Peyer's patch (tissue), 4 donors: ENCODE measurements at regions not wholly inside any gene's neighbourhood (a gene's known extent, or its start where the extent isn't known, plus 50 kb on each side); places are given as distances from the start of the nearest gene placed in this dataset.

Experiments used
- DNase-seq, 3 donors: peaks; one replicate each; pipeline ENCODE4 v3.0.0-alpha.2; 2017 to 2019
- H3K27ac ChIP-seq, 4 donors: fragments of 200-600 bp; sonication (generic); one replicate each; pipeline ENCODE4 v1.5.1; 2016 to 2019
- H3K27me3 ChIP-seq, 2 donors: fragments of 200-600 bp; sonication (generic); one replicate each; pipeline ENCODE4 v1.5.1; 2019
- H3K36me3 ChIP-seq, 3 donors: fragments of 200-600 bp; sonication (generic); one replicate each; pipeline ENCODE4 v1.5.1; 2016 to 2019
- H3K4me1 ChIP-seq, 4 donors: fragments of 200-600 bp; sonication (generic); one replicate each; pipeline ENCODE4 v1.5.1; 2016 to 2019
- H3K4me3 ChIP-seq, 4 donors: fragments of 200-600 bp; sonication (generic); 1 replicate in 3 of 4; 2 replicates in 1 of 4; pipeline ENCODE4 v1.5.1; 2016 to 2019; ENCODE audit warnings: mild to moderate bottlenecking in 1 of 4
- H3K9me3 ChIP-seq, 4 donors: fragments of 200-600 bp; sonication (generic); one replicate each; pipeline ENCODE4 v1.5.1; 2016 to 2019; ENCODE audit warnings: mild to moderate bottlenecking in 1 of 4
- CTCF ChIP-seq, 6 experiments: fragments of 450-650 bp in 4 of 6; fragments of 200-600 bp in 2 of 6; sonication (generic) in 1 of 6; IDR thresholded peaks; one replicate each; pipeline ENCODE4 v1.5.1; 2017 to 2019; ENCODE audit warnings: antibody characterized with exemption in 6 of 6, mild to moderate bottlenecking in 3 of 6, moderate library complexity in 1 of 6
- POLR2A ChIP-seq, 2 donors: fragments of 450-650 bp; IDR thresholded peaks; one replicate each; pipeline ENCODE4 v1.5.1; 2017; ENCODE audit warnings: antibody characterized with exemption in 2 of 2, mild to moderate bottlenecking in 2 of 2, moderate library complexity in 2 of 2

DNA sequence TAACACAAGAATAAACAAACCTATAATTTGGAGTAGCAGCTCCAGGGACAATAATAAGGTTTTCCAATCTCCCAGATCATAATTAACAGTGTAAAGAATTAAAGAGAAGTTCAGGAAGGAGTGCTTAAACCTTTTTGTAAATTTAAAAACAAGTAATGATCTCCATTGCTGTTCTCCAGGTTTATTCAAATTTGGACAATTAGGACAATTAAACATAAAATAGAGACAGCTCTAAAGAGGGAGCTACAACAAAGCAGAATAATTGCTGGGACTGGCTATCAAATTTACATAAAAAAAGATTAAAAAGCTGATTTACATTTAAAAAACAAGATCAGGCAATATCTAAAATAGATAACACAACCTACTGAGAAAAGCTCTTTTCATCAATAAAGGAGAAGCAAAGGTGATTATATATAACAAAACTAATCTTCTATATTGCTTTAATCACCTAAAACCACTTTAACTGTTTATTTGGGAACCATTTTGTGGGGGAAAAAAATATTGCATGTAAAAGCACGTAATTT, 80.1 kb upstream of the CREB1 start:
- Histone ChIP-seq H3K4me3 (no peak overlapping the region), H3K27ac (no peak overlapping the region), H3K27me3 (no peaks in the 10 kb centered on the region), H3K9me3 (no peaks in the 10 kb centered on the region), H3K36me3 (no peaks in the 10 kb centered on the region), H3K4me1 (no peaks in the 10 kb centered on the region)
- TF ChIP-seq POLR2A (IDR thresholded peaks at IDR 0.05): no peak
- TF ChIP-seq CTCF (IDR thresholded peaks at IDR 0.05): no peak
- no peak for DNase-seq

GRCh38 chr2:207450186-207450585, 79.6 kb upstream of the CREB1 start:
- H3K4me1 ChIP-seq: no peaks in the 10 kb centered on the region
- no peaks in the 10 kb centered on the region for H3K27me3 ChIP-seq
- DNase-seq: no peak
- H3K36me3 ChIP-seq: no peaks in the 10 kb centered on the region
- no peak for TF ChIP-seq CTCF (IDR thresholded peaks at IDR 0.05)
- TF ChIP-seq POLR2A (IDR thresholded peaks at IDR 0.05): no peak
- H3K27ac ChIP-seq: no peak overlapping the region
- no peaks in the 10 kb centered on the region for H3K9me3 ChIP-seq
- no peak overlapping the region for H3K4me3 ChIP-seq

- Histone ChIP-seq H3K9me3 (no peaks in the 10 kb centered on the region), H3K4me1 (no peaks in the 10 kb centered on the region), H3K27me3 (no peaks in the 10 kb centered on the region), H3K27ac (no peak overlapping the region), H3K36me3 (no peaks in the 10 kb centered on the region), H3K4me3 (no peak overlapping the region)
- no peak for DNase-seq
- TF ChIP-seq POLR2A (IDR thresholded peaks at IDR 0.05) (no peak), CTCF (IDR thresholded peaks at IDR 0.05) (no peak)
These were observed 71.2 kb upstream of the CREB1 start for GRCh38 chr2:207458582-207458981.

GRCh38 chr2:207459990-207460757, 69.6 kb upstream of the CREB1 start:
- Histone ChIP-seq H3K4me1 (no peaks in the 10 kb centered on the region), H3K4me3 (no peak overlapping the region), H3K27me3 (no peaks in the 10 kb centered on the region), H3K9me3 (no peaks in the 10 kb centered on the region), H3K36me3 (no peaks in the 10 kb centered on the region), H3K27ac (no peak overlapping the region)
- TF ChIP-seq POLR2A (IDR thresholded peaks at IDR 0.05) (no peak), CTCF (IDR thresholded peaks at IDR 0.05) (no peak)
- DNase-seq: no peak

- Histone ChIP-seq H3K9me3 (no peaks in the 10 kb centered on the region), H3K27me3 (no peaks in the 10 kb centered on the region), H3K4me1 (no peaks in the 10 kb centered on the region), H3K27ac (no peak overlapping the region), H3K4me3 (no peak overlapping the region), H3K36me3 (no peaks in the 10 kb centered on the region)
- TF ChIP-seq POLR2A (IDR thresholded peaks at IDR 0.05): no peak
- no peak for TF ChIP-seq CTCF (IDR thresholded peaks at IDR 0.05)
- DNase-seq: no peak
These were observed 66.3 kb upstream of the CREB1 start for GRCh38 chr2:207463433-207463832.
